ENCODE measurements at regions not wholly inside any gene's neighbourhood (a gene's known extent, or its start where the extent isn't known, plus 50 kb on each side); places are given as distances from the start of the nearest gene placed in this dataset.

- H3K79me1 ChIP-seq (ENCODE audit: insufficient read depth, low read depth, low read length, poor library complexity, severe bottlenecking), result no peaks in the 10 kb centered on the region
- TF ChIP-seq CTCF (conservative IDR thresholded peaks at IDR 0.05), result no peak
- no peaks in the 10 kb centered on the region for H3K9me3 ChIP-seq (ENCODE audit: control insufficient read depth, low read depth, low read length)
- no peak for DNase-seq
- H3K4me2 ChIP-seq (ENCODE audit: insufficient read depth, insufficient read length, low read length), result no peak overlapping the region
- H3K23ac ChIP-seq (ENCODE audit: insufficient read length, low read depth, low read length), result no peak overlapping the region
- H4K91ac ChIP-seq (ENCODE audit: insufficient read length, low read depth, low read length), result no peak overlapping the region
- no CpG with 5 or more reads among the region's 7 CpGs for WGBS (ENCODE audit: extremely low coverage, insufficient read length, low lambda C conversion rate)
- H3K79me2 ChIP-seq (ENCODE audit: insufficient read depth, low read length), result no peaks in the 10 kb centered on the region
- no peak overlapping the region for H2AFZ ChIP-seq (ENCODE audit: low read length)
- Mint-ChIP-seq H3K36me3 (ENCODE audit: insufficient read depth in 1 of 3, low read depth in 3 of 3) (no peaks in the 10 kb centered on the region; a peak in 1 of 7 replicates), H3K9me3 (no peaks in the 10 kb centered on the region), H3K27ac (no peak overlapping the region), H3K4me1 (peaks cover 21 to 24% of the 10 kb centered on the region in 2 experiments), H3K27me3 (ENCODE audit: low read depth) (no peaks in the 10 kb centered on the region), H3K4me3 (no peak overlapping the region)
- peaks cover 5% of the 10 kb centered on the region; the same call in 1 of the 2 replicates for H3K4me1 ChIP-seq (ENCODE audit: insufficient read depth, low read length)
- H3K14ac ChIP-seq (ENCODE audit: insufficient read depth, low read length), result no peak overlapping the region
- H2BK20ac ChIP-seq (ENCODE audit: low read depth, low read length, poor library complexity, severe bottlenecking), result no peak overlapping the region
- H2BK120ac ChIP-seq (ENCODE audit: low read depth, low read length, poor library complexity, severe bottlenecking), result no peak overlapping the region
- H3K56ac ChIP-seq (ENCODE audit: insufficient read length, low read depth, low read length), result no peak overlapping the region
- no peak overlapping the region for H4K5ac ChIP-seq (ENCODE audit: insufficient read length, low read depth, low read length)
- H2AK5ac ChIP-seq (ENCODE audit: insufficient read length, low read length), result no peak overlapping the region
- no peak overlapping the region for H3K9ac ChIP-seq (ENCODE audit: extremely low read depth, insufficient read length, low read length)
- no peak overlapping the region for H2BK12ac ChIP-seq (ENCODE audit: insufficient read length, low read depth, low read length)
- H3K23me2 ChIP-seq (ENCODE audit: insufficient read length, low read depth, low read length, poor library complexity, severe bottlenecking), result no peaks in the 10 kb centered on the region
- H3K4ac ChIP-seq (ENCODE audit: low read depth, low read length), result no peak overlapping the region
- no peak overlapping the region for H3T11ph ChIP-seq (ENCODE audit: low read length)
- no peak overlapping the region for H3K27ac ChIP-seq (ENCODE audit: insufficient read length, low read depth, low read length)
- no peaks in the 10 kb centered on the region for H3K27me3 ChIP-seq (ENCODE audit: insufficient read depth, low read length)
- H2BK5ac ChIP-seq (ENCODE audit: insufficient read length, low read length), result no peak overlapping the region
- H2BK15ac ChIP-seq (ENCODE audit: low read depth, low read length), result no peak overlapping the region
- no peak overlapping the region for H3K18ac ChIP-seq (ENCODE audit: insufficient read length, low read depth, low read length)
- no peaks in the 10 kb centered on the region for H4K20me1 ChIP-seq (ENCODE audit: control insufficient read depth, insufficient read depth, insufficient read length)
- no peak overlapping the region for H4K8ac ChIP-seq (replicated peaks; ENCODE audit: insufficient read length, low read depth, low read length)
These were observed 151.5 kb downstream of the BTBD3 start for GRCh38 chr20:12069181-12069580.
